Heart left ventricle (tissue), 16 donors: ENCODE measurements at regions not wholly inside any gene's neighbourhood (a gene's known extent, or its start where the extent isn't known, plus 50 kb on each side); places are given as distances from the start of the nearest gene placed in this dataset.

Experiments used
- ATAC-seq, 4 donors: fragments of 200-7000 bp; cut with Tn5 transposase; one replicate each; pipeline ENCODE4 v1.9.1; 2020 to 2022; ENCODE audit warnings: moderate library complexity in 4 of 4, mild to moderate bottlenecking in 3 of 4, moderate number of reproducible peaks in 1 of 4
- DNase-seq, 5 donors: peaks; one replicate each; pipeline ENCODE4 v3.0.0-alpha.2; 2020
- H3K27ac ChIP-seq, 12 donors: fragments of 200-600 bp; sonication (generic) in 4 of 12; one replicate each; pipeline versions ENCODE4 v1.5.0 to v1.8.0; 2016 to 2022; ENCODE audit warnings: mild to moderate bottlenecking in 2 of 12
- H3K27me3 ChIP-seq, 9 donors: fragments of 200-600 bp; sonication (generic) in 2 of 9; one replicate each; pipeline versions ENCODE4 v1.5.1 to v1.8.0; 2016 to 2022; ENCODE audit warnings: mild to moderate bottlenecking in 3 of 9
- H3K36me3 ChIP-seq, 9 donors: fragments of 200-600 bp; sonication (generic) in 2 of 9; one replicate each; pipeline versions ENCODE4 v1.5.0 to v1.8.0; 2018 to 2022; ENCODE audit warnings: mild to moderate bottlenecking in 2 of 9
- H3K4me1 ChIP-seq, 12 donors: fragments of 200-600 bp; sonication (generic) in 4 of 12; one replicate each; pipeline versions ENCODE4 v1.5.0 to v1.8.0; 2016 to 2022; ENCODE audit warnings: mild to moderate bottlenecking in 3 of 12
- H3K4me3 ChIP-seq, 12 donors: fragments of 200-600 bp; sonication (generic) in 4 of 12; one replicate each; pipeline versions ENCODE4 v1.5.0 to v1.8.0; 2017 to 2022; ENCODE audit warnings: mild to moderate bottlenecking in 9 of 12, moderate library complexity in 4 of 12
- H3K9me3 ChIP-seq, 12 donors: fragments of 200-600 bp; sonication (generic) in 4 of 12; one replicate each; pipeline versions ENCODE4 v1.5.0 to v1.8.0; 2016 to 2022; ENCODE audit warnings: mild to moderate bottlenecking in 1 of 12
- CTCF ChIP-seq, 12 donors: fragments of 200-600 bp; sonication (generic) in 4 of 12; IDR thresholded peaks; one replicate each; pipeline versions ENCODE4 v1.5.0 to v1.8.0; 2018 to 2022; ENCODE audit warnings: antibody characterized with exemption in 12 of 12, mild to moderate bottlenecking in 5 of 12
- POLR2A ChIP-seq, 2 donors: fragments of 450-650 bp; IDR thresholded peaks; one replicate each; pipeline ENCODE4 v1.6.1; 2017; ENCODE audit warnings: antibody characterized with exemption in 2 of 2, mild to moderate bottlenecking in 2 of 2, moderate library complexity in 2 of 2
- WGBS, 4 donors: extraction: QIAGEN DNeasy Blood & Tissue Kit in 2 of 4; methylation state at CpG; one replicate each; pipeline versions ENCODE4 v1.1.5 to v1.1.7; 2013 to 2018; 5-methylcytosine and 5-hydroxymethylcytosine counted together
- intact Hi-C, 10 donors: fragments of 100-400 bp; cut with DNase I; formaldehyde crosslinking; loops; one replicate each; pipeline versions ENCODE4 v1.11.1 to v1.14.2; 2022
- donor health status: ischemic (EF 13 %, LVEDD 7.1; RV severe dilation, severe dysfunction).
- donor health status: healthy with polysubstance abuse.
- donor health status: DM: no; HTN: yes; CAD: no.
- donor health status: DM: no; HTN: no; CAD: no.
- donor health status: ischemic (EF 25% LVEDD 6.9; RV normal size, moderate dysfunction).
- donor health status: ischemic (EF 25% LVEDD 5.7; RV mildly dilated, moderate dysfunction).
- donor health status: healthy.
- donor health status: DM: yes; HTN: yes; CAD: no.
- donor health status: ischemic (EF 35%, LVEDD 5.7; RV mildly dilated, moderate dysfunction).
- donor health status: nonischemic (EF 11% LVEDD 7.7; RV severe dilation, severe dysfunction).
- donor health status: DM: yes; HTN: yes; CAD: no.
- donor health status: PGD.
- donor health status: ischemic (EF 29% LVEDD 5.4; RV normal size, mild dysfunction).
- donor health status: nonischemic (EF 23%, LVEDD 6.1; RV moderate dilation, normal function).

DNA sequence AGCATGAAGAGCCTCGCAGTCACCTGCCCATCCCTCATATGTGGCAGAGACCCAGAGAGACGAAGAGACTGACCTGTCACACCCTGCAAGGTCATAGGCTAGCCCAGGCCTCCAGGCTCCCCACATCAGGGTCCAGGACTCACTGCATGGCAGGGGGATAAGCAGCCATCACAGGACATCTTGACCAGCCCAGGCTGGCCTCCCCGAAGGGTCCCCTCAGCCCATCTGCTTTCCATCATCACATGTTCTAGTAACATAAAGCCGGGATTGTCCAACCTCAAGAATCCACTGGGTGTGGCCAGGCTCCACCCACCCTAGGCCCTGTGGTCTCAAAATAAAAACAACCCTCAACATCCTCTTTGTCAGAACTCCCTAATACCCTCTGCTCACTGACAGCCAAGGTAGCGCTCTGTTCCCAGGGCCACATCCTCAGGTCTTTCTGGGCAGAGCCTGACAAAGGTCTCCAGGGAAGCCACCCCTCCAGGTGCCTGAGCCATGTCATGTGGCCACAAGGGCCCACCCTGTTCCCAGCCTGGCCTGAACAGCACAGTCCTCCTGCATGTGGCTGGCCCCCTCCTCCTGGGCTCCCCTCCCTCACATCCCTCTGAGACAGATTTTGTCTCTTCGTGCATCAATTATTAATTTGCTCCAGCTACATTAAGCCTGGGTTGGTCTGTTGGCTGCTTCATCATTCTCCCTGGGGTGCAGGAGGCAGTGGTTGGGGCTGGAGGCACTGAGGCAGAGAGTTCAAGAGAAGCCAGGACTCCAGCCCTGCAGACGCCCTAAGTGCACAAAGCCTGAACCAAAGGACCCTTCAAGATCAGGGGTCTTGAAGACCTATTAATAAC is 131.8 kb upstream of the UNC5B start:
- Histone ChIP-seq H3K4me3 (no peak overlapping the region), H3K4me1 (peaks cover 0 to 16% (median 3%) of the 10 kb centered on the region in 12 donors), H3K27me3 (no peaks in the 10 kb centered on the region), H3K27ac (no peak overlapping the region), H3K36me3 (no peaks in the 10 kb centered on the region), H3K9me3 (no peaks in the 10 kb centered on the region)
- no peak for TF ChIP-seq CTCF (IDR thresholded peaks at IDR 0.05)
- no peak for TF ChIP-seq POLR2A (IDR thresholded peaks at IDR 0.05)
- DNase-seq (peak in 4 of 5 donors; percentile 2 to 32 (median 14)), ATAC-seq (no peak)
- WGBS, 4 donors, result 82 to 84% (median 84%) methylated on average over 6 to 7 of the region's 7 CpGs
- intact Hi-C loops, result no loop called here

GRCh38 chr10:71081229-71081560 is 131.2 kb upstream of the UNC5B start:
- TF ChIP-seq CTCF (IDR thresholded peaks at IDR 0.05), result no peak
- TF ChIP-seq POLR2A (IDR thresholded peaks at IDR 0.05), result no peak
- Histone ChIP-seq H3K9me3 (no peaks in the 10 kb centered on the region), H3K27ac (no peak overlapping the region), H3K4me1 (peaks cover 0 to 12% (median 3%) of the 10 kb centered on the region in 12 donors), H3K36me3 (no peaks in the 10 kb centered on the region), H3K27me3 (no peaks in the 10 kb centered on the region), H3K4me3 (no peak overlapping the region)
- DNase-seq (peak in 3 of 5 donors; percentile 0 to 14 (median 1)), ATAC-seq (no peak)
- WGBS, 4 donors, result 63 to 77% (median 73%) methylated on average over 6 of the region's 6 CpGs
- intact Hi-C loops, result no loop called here

GRCh38 chr10:71081912-71082311 is 130.5 kb upstream of the UNC5B start:
- intact Hi-C loops, result no loop called here
- H3K4me3 ChIP-seq, result no peak overlapping the region
- ATAC-seq, result no peak
- WGBS, 4 donors, result 93 to 100% (median 97%) methylated on average over 2 of the region's 2 CpGs
- no peaks in the 10 kb centered on the region for H3K27me3 ChIP-seq
- no peak for TF ChIP-seq POLR2A (IDR thresholded peaks at IDR 0.05)
- TF ChIP-seq CTCF (IDR thresholded peaks at IDR 0.05), result no peak
- peaks cover 0 to 7% (median 2%) of the 10 kb centered on the region in 12 donors for H3K4me1 ChIP-seq
- H3K36me3 ChIP-seq, result no peaks in the 10 kb centered on the region
- H3K27ac ChIP-seq, result no peak overlapping the region
- peak in 3 of 5 donors; percentile 1 to 11 (median 6) for DNase-seq
- no peaks in the 10 kb centered on the region for H3K9me3 ChIP-seq

DNA sequence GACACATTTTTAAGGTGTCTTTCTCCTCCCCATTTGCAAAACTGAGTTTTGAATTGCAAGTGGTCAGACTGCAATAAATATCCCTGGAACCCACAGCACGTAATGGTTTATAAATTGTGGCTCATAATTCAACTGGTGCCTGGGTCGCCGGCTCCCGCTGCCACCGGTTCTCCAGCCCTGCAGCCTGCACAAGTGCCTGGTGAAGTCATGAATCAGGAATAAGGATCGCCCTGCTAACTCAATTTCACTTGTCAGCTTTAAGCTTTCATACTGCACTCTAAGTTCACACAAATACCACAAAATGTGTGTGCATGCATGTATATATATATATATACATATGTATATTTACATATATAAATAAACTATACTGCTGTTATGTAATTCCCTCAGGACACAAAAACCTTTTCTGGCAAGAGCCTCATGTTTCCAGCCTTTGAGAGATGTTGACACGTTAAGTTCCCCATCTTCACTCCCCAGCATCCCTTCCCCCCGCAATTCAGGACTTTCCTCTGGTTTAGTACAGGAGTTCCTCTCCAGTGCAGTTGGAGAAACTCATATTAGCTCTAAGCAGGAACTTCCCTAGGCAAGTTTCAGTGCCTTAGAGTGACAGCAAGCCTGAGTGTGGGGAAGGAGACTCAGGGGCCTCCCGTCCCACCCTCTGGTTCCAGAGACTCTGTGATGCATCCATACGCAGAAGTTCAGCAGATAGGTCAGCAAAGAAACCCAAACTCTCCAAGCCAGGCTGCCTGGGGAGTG is 129.2 kb upstream of the UNC5B start:
- Histone ChIP-seq H3K4me3 (no peak overlapping the region), H3K4me1 (no peaks in the 10 kb centered on the region), H3K36me3 (no peaks in the 10 kb centered on the region), H3K27ac (no peak overlapping the region), H3K9me3 (no peaks in the 10 kb centered on the region), H3K27me3 (no peaks in the 10 kb centered on the region)
- 83 to 86% (median 85%) methylated on average over 10 of the region's 10 CpGs for WGBS, 4 donors
- intact Hi-C loops, result no loop called here
- no peak for ATAC-seq
- peak in 3 of 5 donors; percentile 1 to 13 (median 7) for DNase-seq
- no peak for TF ChIP-seq POLR2A (IDR thresholded peaks at IDR 0.05)
